ENCODE measurements at regions not wholly inside any gene's neighbourhood (a gene's known extent, or its start where the extent isn't known, plus 50 kb on each side); places are given as distances from the start of the nearest gene placed in this dataset.

DNA sequence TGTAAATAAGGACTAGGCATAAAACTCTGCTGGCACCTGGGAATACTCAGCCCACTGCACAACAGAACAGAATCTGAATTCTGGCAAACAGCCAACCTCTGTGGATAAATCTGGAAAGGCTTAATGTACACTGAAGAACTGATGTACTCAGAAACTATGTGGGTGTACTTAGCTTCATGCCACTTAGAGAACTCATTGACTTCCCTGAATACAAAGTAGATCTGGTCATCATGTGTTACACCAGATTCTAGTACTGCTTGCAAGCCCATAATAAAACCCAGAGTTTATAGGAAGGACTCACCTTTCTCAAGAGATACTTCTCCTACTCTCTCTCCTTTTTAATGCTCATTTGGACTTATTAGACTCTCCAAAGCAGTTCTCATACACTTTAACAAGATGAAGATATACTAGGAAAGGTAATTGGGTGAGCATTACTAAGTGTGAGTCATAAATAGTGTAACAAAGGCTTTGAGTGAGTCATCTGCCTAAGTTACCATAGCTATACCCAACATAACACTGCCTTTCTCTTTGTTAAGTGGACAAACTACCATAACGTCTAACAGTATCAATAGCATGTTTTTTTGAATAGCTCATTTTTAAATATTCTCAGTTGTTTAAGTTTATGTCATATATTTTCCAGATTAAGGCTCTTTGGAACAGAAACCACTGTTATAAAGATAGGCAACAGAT lies 309.1 kb downstream of the MDFIC start:
- no peak overlapping the region for H3K4me3 ChIP-seq
- 12 to 14% (median 13%) methylated on average over 1 of the region's 1 CpG for WGBS, 3 donors
- H3K4me1 ChIP-seq (ENCODE audit: insufficient read depth) = no peaks in the 10 kb centered on the region
- H3K9me3 ChIP-seq = no peaks in the 10 kb centered on the region
- TF ChIP-seq EP300 (IDR thresholded peaks at IDR 0.05) = no peak
- TF ChIP-seq, protein P1, sequence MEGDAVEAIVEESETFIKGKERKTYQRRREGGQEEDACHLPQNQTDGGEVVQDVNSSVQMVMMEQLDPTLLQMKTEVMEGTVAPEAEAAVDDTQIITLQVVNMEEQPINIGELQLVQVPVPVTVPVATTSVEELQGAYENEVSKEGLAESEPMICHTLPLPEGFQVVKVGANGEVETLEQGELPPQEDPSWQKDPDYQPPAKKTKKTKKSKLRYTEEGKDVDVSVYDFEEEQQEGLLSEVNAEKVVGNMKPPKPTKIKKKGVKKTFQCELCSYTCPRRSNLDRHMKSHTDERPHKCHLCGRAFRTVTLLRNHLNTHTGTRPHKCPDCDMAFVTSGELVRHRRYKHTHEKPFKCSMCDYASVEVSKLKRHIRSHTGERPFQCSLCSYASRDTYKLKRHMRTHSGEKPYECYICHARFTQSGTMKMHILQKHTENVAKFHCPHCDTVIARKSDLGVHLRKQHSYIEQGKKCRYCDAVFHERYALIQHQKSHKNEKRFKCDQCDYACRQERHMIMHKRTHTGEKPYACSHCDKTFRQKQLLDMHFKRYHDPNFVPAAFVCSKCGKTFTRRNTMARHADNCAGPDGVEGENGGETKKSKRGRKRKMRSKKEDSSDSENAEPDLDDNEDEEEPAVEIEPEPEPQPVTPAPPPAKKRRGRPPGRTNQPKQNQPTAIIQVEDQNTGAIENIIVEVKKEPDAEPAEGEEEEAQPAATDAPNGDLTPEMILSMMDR (IDR thresholded peaks at IDR 0.05) = no peak
- no peak for TF ChIP-seq POLR2A (IDR thresholded peaks at IDR 0.05)
- no peak overlapping the region for H3K27ac ChIP-seq
- intact Hi-C loops (cut with DNase I) = no loop called here
- no peak for DNase-seq
- no peaks in the 10 kb centered on the region for H3K27me3 ChIP-seq
- H3K36me3 ChIP-seq = no peaks in the 10 kb centered on the region

GRCh38 chr7:115229401-115230105 lies 307.7 kb downstream of the MDFIC start:
- Histone ChIP-seq H3K4me1 (ENCODE audit: insufficient read depth) (no peaks in the 10 kb centered on the region), H3K9me3 (no peaks in the 10 kb centered on the region), H3K27ac (no peak overlapping the region), H3K36me3 (no peaks in the 10 kb centered on the region), H3K4me3 (no peak overlapping the region), H3K27me3 (no peaks in the 10 kb centered on the region)
- no peak for TF ChIP-seq POLR2A (IDR thresholded peaks at IDR 0.05)
- TF ChIP-seq EP300 (IDR thresholded peaks at IDR 0.05) = no peak
- TF ChIP-seq, protein P1 (IDR thresholded peaks at IDR 0.05) = no peak
- WGBS, 3 donors = 60 to 70% (median 66%) methylated on average over 8 of the region's 8 CpGs
- intact Hi-C loops (cut with DNase I) = no loop called here
- DNase-seq = no peak

- intact Hi-C loops (cut with DNase I) = no loop called here
Measured at GRCh38 chr7:115227473-115228235, 305.8 kb downstream of the MDFIC start.

GRCh38 chr7:115226410-115226809 lies 304.5 kb downstream of the MDFIC start:
- no peak for DNase-seq
- Histone ChIP-seq H3K27me3 (no peaks in the 10 kb centered on the region), H3K9me3 (no peaks in the 10 kb centered on the region), H3K36me3 (no peaks in the 10 kb centered on the region), H3K4me3 (no peak overlapping the region), H3K27ac (no peak overlapping the region), H3K4me1 (ENCODE audit: insufficient read depth) (no peaks in the 10 kb centered on the region)
- no peak for TF ChIP-seq EP300 (IDR thresholded peaks at IDR 0.05)
- no peak for TF ChIP-seq POLR2A (IDR thresholded peaks at IDR 0.05)
- TF ChIP-seq, protein P1 (IDR thresholded peaks at IDR 0.05) = no peak
- intact Hi-C loops (cut with DNase I) = no loop called here
- 63 to 78% (median 72%) methylated on average over 1 of the region's 1 CpG for WGBS, 3 donors

More at GRCh38 chr7:115227473-115228235, 305.8 kb downstream of the MDFIC start:
- no peaks in the 10 kb centered on the region for H3K9me3 ChIP-seq
- H3K4me3 ChIP-seq = no peak overlapping the region
- no peak overlapping the region for H3K27ac ChIP-seq
- WGBS, 3 donors = 79 to 86% (median 84%) methylated on average over 5 of the region's 5 CpGs
- no peaks in the 10 kb centered on the region for H3K36me3 ChIP-seq
- TF ChIP-seq POLR2A (IDR thresholded peaks at IDR 0.05) = no peak
- TF ChIP-seq, protein P1 (IDR thresholded peaks at IDR 0.05) = no peak
- TF ChIP-seq EP300 (IDR thresholded peaks at IDR 0.05) = no peak
- no peaks in the 10 kb centered on the region for H3K4me1 ChIP-seq (ENCODE audit: insufficient read depth)
- DNase-seq = no peak
- no peaks in the 10 kb centered on the region for H3K27me3 ChIP-seq

Data from ovary (tissue), 7 donors.